ENCODE measurements at regions not wholly inside any gene's neighbourhood (a gene's known extent, or its start where the extent isn't known, plus 50 kb on each side); places are given as distances from the start of the nearest gene placed in this dataset.

DNA sequence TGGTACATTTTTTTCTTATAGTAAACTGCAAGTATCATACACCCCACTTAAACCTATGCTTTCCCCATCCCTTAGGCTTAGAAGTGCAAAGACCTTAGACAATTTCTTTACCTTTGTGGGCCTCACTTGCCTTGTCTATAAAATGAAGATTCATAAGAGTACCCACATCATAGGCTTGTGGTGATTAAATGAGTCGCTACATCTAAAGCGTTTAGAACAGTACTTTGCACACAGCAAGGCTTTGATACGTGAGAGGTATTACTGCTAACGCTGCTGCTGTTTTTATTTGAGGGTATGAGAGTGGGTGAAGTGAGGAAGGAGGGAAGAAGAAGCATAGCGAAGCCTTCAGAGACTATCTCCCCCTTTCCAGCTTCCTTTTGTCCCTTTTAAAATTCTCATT is 87.8 kb upstream of the RPS6KA3 start:
- in situ Hi-C loops (cut with HindIII; ENCODE audit: low sequenced_read_pairs) = no loop called here
- no peak overlapping the region for H3K4me3 ChIP-seq (ENCODE audit: low read depth, low read length)
- DNase-seq (ENCODE audit: low read depth, low spot score) = no peak
- TF ChIP-seq, protein P1, sequence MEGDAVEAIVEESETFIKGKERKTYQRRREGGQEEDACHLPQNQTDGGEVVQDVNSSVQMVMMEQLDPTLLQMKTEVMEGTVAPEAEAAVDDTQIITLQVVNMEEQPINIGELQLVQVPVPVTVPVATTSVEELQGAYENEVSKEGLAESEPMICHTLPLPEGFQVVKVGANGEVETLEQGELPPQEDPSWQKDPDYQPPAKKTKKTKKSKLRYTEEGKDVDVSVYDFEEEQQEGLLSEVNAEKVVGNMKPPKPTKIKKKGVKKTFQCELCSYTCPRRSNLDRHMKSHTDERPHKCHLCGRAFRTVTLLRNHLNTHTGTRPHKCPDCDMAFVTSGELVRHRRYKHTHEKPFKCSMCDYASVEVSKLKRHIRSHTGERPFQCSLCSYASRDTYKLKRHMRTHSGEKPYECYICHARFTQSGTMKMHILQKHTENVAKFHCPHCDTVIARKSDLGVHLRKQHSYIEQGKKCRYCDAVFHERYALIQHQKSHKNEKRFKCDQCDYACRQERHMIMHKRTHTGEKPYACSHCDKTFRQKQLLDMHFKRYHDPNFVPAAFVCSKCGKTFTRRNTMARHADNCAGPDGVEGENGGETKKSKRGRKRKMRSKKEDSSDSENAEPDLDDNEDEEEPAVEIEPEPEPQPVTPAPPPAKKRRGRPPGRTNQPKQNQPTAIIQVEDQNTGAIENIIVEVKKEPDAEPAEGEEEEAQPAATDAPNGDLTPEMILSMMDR (IDR thresholded peaks at IDR 0.05; ENCODE audit: low read depth, low read length) = no peak

DNA sequence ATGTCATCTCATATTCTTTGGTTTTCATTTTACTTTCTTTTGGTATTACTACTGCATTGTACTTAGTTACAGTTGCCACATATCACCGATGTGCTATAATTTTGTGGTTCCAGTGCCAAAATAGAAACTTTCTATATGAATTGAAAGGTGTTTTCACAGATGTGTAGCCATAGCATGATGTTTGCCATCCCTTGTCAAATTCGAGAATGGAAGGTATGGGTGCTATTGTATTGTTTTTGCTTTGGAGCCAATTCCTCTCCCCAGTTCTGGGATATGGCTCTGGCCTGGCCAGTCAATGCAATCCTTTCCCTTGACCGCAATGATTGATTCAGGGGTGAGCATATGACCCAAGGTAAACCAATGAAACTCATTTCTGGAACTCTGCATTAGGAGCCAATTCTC is 86.2 kb upstream of the RPS6KA3 start:
- DNase-seq (ENCODE audit: low read depth, low spot score) = no peak
- TF ChIP-seq, protein P1 (IDR thresholded peaks at IDR 0.05; ENCODE audit: low read depth, low read length) = no peak
- in situ Hi-C loops (cut with HindIII; ENCODE audit: low sequenced_read_pairs) = no loop called here
- H3K4me3 ChIP-seq (ENCODE audit: low read depth, low read length) = no peak overlapping the region

DNA sequence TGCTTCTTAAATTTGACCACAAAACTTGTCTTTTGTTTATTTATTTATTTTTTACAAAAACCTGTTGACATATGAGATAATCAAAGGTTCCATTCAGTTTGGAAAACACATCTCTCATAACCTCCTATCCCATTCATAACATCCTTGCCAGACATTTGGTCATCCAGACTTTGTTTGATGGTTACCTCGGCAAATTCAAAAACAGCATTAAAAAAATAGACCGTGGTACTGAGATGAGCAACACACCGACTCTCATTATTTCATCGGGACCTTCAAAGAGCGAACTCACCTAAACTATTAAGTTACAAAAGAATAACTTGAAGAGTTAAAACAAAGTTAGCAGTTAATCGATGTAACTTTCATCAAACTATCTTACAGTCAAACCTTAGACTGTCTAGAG is 85.8 kb upstream of the RPS6KA3 start:
- TF ChIP-seq, protein P1 (IDR thresholded peaks at IDR 0.05; ENCODE audit: low read depth, low read length) = no peak
- H3K4me3 ChIP-seq (ENCODE audit: low read depth, low read length) = no peak overlapping the region
- in situ Hi-C loops (cut with HindIII; ENCODE audit: low sequenced_read_pairs) = no loop called here
- DNase-seq (ENCODE audit: low read depth, low spot score) = no peak

DNA sequence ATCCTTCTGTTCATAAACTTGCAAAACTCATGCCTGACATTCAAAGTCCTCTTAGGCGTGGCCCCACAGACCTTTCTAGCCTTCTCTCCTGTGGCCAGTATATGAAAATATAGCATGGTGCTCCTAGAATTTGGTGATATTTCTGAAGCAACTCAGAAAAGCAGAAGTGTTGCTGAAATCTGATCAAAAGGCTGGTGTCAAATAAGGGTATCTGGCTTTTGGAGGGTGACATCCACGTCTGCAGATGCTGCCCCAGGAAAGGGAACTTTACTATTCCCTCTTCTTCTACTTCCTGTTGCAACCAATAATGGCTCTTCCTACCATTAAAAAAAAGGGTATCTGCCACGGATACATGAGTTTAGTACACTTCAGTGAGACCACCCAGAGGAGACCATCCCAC is 83.9 kb upstream of the RPS6KA3 start:
- no peak overlapping the region for H3K4me3 ChIP-seq (ENCODE audit: low read depth, low read length)
- in situ Hi-C loops (cut with HindIII; ENCODE audit: low sequenced_read_pairs) = no loop called here
- TF ChIP-seq, protein P1 (IDR thresholded peaks at IDR 0.05; ENCODE audit: low read depth, low read length) = no peak
- DNase-seq (ENCODE audit: low read depth, low spot score) = no peak

DNA sequence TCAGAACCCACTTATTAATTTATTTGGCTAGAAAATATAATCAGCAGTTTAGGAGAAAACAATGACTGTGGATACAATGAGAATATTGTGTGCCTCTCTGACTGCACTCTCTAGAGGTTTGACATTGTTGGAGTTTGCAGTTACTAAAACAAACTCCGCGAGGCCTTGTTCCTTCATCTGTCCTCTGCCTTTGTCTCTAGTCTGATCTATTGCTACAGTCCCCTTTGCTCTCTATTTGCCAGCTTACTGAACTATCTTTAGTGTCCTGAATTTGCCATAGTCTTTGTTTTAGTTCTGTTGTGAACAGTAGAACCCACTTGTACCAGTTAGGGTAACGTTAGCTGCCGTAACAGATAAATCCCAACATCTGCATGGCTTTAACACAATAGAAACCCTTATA is 81.4 kb upstream of the RPS6KA3 start:
- no peak overlapping the region for H3K4me3 ChIP-seq (ENCODE audit: low read depth, low read length)
- in situ Hi-C loops (cut with HindIII; ENCODE audit: low sequenced_read_pairs) = no loop called here
- DNase-seq (ENCODE audit: low read depth, low spot score) = no peak
- TF ChIP-seq, protein P1 (IDR thresholded peaks at IDR 0.05; ENCODE audit: low read depth, low read length) = no peak

DNA sequence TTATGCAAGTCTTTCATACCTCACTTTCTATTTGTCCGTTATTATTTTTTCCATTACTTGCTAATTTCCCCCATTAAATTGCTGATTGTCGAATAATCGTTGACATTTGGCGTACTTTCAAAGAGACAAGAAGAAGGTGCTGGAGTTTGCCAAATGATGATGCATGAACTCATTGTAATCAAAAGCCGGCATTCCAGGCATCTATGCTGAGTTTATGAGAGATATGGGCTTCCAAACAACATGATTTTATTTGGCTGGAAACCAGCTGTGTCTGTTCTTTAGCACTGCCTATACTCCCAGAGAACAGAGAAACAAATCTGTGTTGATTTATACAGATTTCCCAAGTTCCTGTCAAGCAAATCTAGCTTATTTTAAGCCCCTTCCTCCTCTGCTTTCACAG is 80.8 kb upstream of the RPS6KA3 start:
- DNase-seq (ENCODE audit: low read depth, low spot score) = no peak
- TF ChIP-seq, protein P1 (IDR thresholded peaks at IDR 0.05; ENCODE audit: low read depth, low read length) = no peak
- in situ Hi-C loops (cut with HindIII; ENCODE audit: low sequenced_read_pairs) = no loop called here
- H3K4me3 ChIP-seq (ENCODE audit: low read depth, low read length) = no peak overlapping the region

DNA sequence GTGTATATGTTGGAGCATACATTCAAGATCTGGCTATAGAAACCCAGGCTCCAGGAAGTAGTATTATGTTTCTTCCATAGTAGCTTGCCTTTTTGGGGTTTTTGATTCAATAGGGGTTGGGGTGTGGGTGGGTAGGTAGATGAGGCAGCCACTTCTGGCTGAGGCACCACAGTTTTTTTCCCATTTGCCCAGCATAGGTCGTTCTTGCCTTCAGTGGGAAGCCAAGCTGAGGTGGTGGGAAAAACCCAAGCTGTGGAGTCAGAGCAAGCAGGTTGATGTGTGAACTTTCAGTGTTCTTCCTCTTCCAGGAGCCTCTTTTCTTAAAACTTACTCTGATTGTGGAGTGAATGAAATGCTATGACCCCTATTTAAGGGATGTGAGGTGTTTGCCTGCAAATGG is 67.0 kb upstream of the RPS6KA3 start:
- TF ChIP-seq, protein P1 (IDR thresholded peaks at IDR 0.05; ENCODE audit: low read depth, low read length) = no peak
- in situ Hi-C loops (cut with HindIII; ENCODE audit: low sequenced_read_pairs) = no loop called here
- no peak for DNase-seq (ENCODE audit: low read depth, low spot score)

More for the DNA sequence above, 67.0 kb upstream of the RPS6KA3 start:
- H3K4me3 ChIP-seq (ENCODE audit: low read depth, low read length) = no peak overlapping the region
